ENCODE measurements at regions not wholly inside any gene's neighbourhood (a gene's known extent, or its start where the extent isn't known, plus 50 kb on each side); places are given as distances from the start of the nearest gene placed in this dataset.

- DNase-seq, result no peak
These were observed 799.3 kb upstream of the ARGLU1 start for GRCh38 chr13:107367258-107367657.

GRCh38 chr13:107365466-107366215, 797.7 kb upstream of the ARGLU1 start:
- no peak for DNase-seq

- DNase-seq, result no peak
These were observed 796.7 kb upstream of the ARGLU1 start for GRCh38 chr13:107364658-107365057.

GRCh38 chr13:107361666-107362065, 793.7 kb upstream of the ARGLU1 start:
- DNase-seq, result no peak

- DNase-seq, result no peak
These were observed 792.1 kb upstream of the ARGLU1 start for GRCh38 chr13:107360010-107360409.

GRCh38 chr13:107358866-107359265, 790.9 kb upstream of the ARGLU1 start:
- no peak for DNase-seq

- DNase-seq, result no peak
These were observed 783.4 kb upstream of the ARGLU1 start for GRCh38 chr13:107351305-107351704.

- DNase-seq, result no peak
These were observed 781.0 kb upstream of the ARGLU1 start for GRCh38 chr13:107348925-107349324.

GRCh38 chr13:107348471-107348870, 780.5 kb upstream of the ARGLU1 start:
- no peak for DNase-seq

- no peak for DNase-seq
These were observed 779.9 kb upstream of the ARGLU1 start for GRCh38 chr13:107347641-107348369.

GRCh38 chr13:107342747-107343146, 774.8 kb upstream of the ARGLU1 start:
- DNase-seq, result no peak

- DNase-seq, result no peak
These were observed 771.3 kb upstream of the ARGLU1 start for GRCh38 chr13:107339209-107339608.

- DNase-seq, result no peak
These were observed 764.3 kb upstream of the ARGLU1 start for GRCh38 chr13:107332188-107332587.

- no peak for DNase-seq
These were observed 763.4 kb upstream of the ARGLU1 start for GRCh38 chr13:107331359-107331758.

- DNase-seq, result no peak
These were observed 762.5 kb upstream of the ARGLU1 start for GRCh38 chr13:107330484-107330883.

GRCh38 chr13:107329991-107330390, 762.1 kb upstream of the ARGLU1 start:
- DNase-seq, result no peak

- no peak for DNase-seq
These were observed 756.7 kb upstream of the ARGLU1 start for GRCh38 chr13:107324416-107325204.

GRCh38 chr13:107322228-107322627, 754.3 kb upstream of the ARGLU1 start:
- no peak for DNase-seq

- DNase-seq, result no peak
These were observed 737.2 kb upstream of the ARGLU1 start for GRCh38 chr13:107305178-107305577.

- DNase-seq, result no peak
These were observed 733.9 kb upstream of the ARGLU1 start for GRCh38 chr13:107301724-107302374.

GRCh38 chr13:107299717-107300116, 731.8 kb upstream of the ARGLU1 start:
- DNase-seq, result no peak

GRCh38 chr13:107296804-107297203, 728.9 kb upstream of the ARGLU1 start:
- DNase-seq, result no peak

Data from MV-4-11 (cell line).